ENCODE measurements at regions not wholly inside any gene's neighbourhood (a gene's known extent, or its start where the extent isn't known, plus 50 kb on each side); places are given as distances from the start of the nearest gene placed in this dataset.
"Not testable (repeated sequence)": the region's sequence is repeated elsewhere in the genome, so short reads cannot be mapped to it uniquely, and the experiment has no call there.

DNA sequence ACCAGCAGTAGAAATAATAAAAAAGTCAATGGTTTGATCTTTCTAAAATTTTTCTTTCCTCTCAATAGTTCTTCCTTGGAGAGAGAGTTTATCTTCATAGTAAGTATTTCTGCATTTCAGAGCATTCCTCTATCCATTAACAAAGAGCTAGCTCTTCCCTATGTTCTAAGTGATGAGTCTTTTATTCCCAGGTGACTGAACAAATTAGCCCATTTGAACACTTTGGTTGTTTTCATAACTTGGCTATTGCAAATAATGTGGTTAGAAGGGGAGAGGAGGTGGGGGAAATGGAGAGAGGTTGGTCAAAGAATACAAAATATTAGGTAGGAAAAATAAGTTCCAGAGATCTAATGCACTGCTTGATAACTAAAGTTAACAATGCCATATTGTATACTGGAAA, 598.9 kb downstream of the KCNT2 start:
- Histone ChIP-seq H3K9me3 (no peaks in the 10 kb centered on the region), H3K27me3 (replicated peaks; ENCODE audit: insufficient read depth) (no peaks in the 10 kb centered on the region), H3K36me3 (no peaks in the 10 kb centered on the region), H3K27ac (no peak overlapping the region), H3K4me1 (ENCODE audit: control insufficient read depth in 1 of 2, low read depth in 2 of 2) (no peaks in the 10 kb centered on the region), H3K4me3 (no peak overlapping the region)
- no peak for DNase-seq (ENCODE audit: low spot score)
- no peak for ATAC-seq (ENCODE audit: insufficient number of reproducible peaks, low FRiP score, low read depth)
- TF ChIP-seq, protein P1, sequence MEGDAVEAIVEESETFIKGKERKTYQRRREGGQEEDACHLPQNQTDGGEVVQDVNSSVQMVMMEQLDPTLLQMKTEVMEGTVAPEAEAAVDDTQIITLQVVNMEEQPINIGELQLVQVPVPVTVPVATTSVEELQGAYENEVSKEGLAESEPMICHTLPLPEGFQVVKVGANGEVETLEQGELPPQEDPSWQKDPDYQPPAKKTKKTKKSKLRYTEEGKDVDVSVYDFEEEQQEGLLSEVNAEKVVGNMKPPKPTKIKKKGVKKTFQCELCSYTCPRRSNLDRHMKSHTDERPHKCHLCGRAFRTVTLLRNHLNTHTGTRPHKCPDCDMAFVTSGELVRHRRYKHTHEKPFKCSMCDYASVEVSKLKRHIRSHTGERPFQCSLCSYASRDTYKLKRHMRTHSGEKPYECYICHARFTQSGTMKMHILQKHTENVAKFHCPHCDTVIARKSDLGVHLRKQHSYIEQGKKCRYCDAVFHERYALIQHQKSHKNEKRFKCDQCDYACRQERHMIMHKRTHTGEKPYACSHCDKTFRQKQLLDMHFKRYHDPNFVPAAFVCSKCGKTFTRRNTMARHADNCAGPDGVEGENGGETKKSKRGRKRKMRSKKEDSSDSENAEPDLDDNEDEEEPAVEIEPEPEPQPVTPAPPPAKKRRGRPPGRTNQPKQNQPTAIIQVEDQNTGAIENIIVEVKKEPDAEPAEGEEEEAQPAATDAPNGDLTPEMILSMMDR (IDR thresholded peaks at IDR 0.05): no peak

DNA sequence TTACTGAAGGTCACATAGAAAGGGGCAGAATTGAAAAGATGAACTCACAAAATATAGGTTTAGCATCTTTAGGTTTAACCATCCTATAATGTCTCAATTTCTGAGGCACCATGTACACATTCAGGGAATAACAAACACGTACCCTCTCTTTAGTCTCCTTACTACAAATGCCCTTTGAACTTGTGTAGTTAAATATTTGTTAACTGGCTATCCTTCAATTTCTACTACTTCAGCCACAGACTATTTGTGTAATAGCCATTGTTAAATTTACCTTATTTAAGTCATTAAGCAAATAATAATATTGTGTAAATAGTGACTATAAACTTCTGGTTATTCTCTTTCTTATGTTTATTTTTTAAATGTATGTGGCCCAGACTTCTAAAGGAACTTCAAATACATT, 600.5 kb downstream of the KCNT2 start:
- no peaks in the 10 kb centered on the region for H3K9me3 ChIP-seq
- H3K27ac ChIP-seq: no peak overlapping the region
- no peaks in the 10 kb centered on the region for H3K4me1 ChIP-seq (ENCODE audit: control insufficient read depth in 1 of 2, low read depth in 2 of 2)
- ATAC-seq (ENCODE audit: insufficient number of reproducible peaks, low FRiP score, low read depth): no peak
- no peak for DNase-seq (ENCODE audit: low spot score)
- H3K4me3 ChIP-seq: no peak overlapping the region
- TF ChIP-seq, protein P1 (IDR thresholded peaks at IDR 0.05): no peak
- no peaks in the 10 kb centered on the region for H3K27me3 ChIP-seq (replicated peaks; ENCODE audit: insufficient read depth)
- no peaks in the 10 kb centered on the region for H3K36me3 ChIP-seq

DNA sequence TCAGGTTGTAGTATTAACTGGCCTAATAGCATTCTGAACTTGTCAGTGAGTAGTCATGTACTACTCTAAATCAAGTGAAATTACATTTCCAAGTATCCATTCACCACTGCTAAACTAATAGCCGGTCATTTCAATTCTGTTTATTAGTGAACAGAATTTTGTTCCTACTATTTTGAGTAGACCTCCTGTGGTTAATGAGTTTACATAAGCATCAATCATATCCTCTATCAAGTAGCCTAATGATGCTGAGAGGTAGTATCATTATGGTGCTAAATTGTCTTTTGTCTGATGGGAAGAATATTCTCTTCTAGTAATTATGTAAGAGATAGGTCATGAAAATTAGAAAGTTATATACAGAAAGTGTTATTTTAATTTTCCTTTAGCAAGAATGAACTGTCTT, 602.8 kb downstream of the KCNT2 start:
- ATAC-seq (ENCODE audit: insufficient number of reproducible peaks, low FRiP score, low read depth): no peak
- H3K27ac ChIP-seq: no peak overlapping the region
- no peaks in the 10 kb centered on the region for H3K9me3 ChIP-seq
- TF ChIP-seq, protein P1 (IDR thresholded peaks at IDR 0.05): no peak
- no peaks in the 10 kb centered on the region for H3K4me1 ChIP-seq (ENCODE audit: control insufficient read depth in 1 of 2, low read depth in 2 of 2)
- DNase-seq (ENCODE audit: low spot score): no peak
- no peak overlapping the region for H3K4me3 ChIP-seq
- H3K27me3 ChIP-seq (replicated peaks; ENCODE audit: insufficient read depth): no peaks in the 10 kb centered on the region
- no peaks in the 10 kb centered on the region for H3K36me3 ChIP-seq

DNA sequence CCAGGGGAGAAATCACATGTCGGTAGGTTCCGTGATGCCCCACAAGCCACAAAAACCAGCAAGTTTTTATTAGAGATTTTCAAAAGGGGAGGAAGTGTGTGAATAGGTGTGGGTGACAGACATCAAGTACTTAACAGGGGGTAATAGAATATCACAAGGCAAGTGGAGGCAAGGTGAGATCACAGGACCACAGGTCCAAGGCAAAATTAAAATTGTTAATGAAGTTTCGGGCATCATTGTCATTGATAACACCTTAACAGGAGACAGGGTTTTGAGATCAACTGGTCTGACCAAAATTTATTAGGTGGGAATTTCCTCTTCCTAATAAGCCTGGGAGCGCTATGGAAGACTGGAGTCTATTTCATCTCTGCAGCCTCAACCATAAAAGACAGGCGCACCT, 603.9 kb downstream of the KCNT2 start:
- not testable (repeated sequence) for H3K36me3 ChIP-seq; H3K4me3 ChIP-seq; H3K4me1 ChIP-seq (ENCODE audit: control insufficient read depth in 1 of 2, low read depth in 2 of 2); ATAC-seq (ENCODE audit: insufficient number of reproducible peaks, low FRiP score, low read depth); DNase-seq (ENCODE audit: low spot score); H3K9me3 ChIP-seq; H3K27ac ChIP-seq; H3K27me3 ChIP-seq (replicated peaks; ENCODE audit: insufficient read depth)

DNA sequence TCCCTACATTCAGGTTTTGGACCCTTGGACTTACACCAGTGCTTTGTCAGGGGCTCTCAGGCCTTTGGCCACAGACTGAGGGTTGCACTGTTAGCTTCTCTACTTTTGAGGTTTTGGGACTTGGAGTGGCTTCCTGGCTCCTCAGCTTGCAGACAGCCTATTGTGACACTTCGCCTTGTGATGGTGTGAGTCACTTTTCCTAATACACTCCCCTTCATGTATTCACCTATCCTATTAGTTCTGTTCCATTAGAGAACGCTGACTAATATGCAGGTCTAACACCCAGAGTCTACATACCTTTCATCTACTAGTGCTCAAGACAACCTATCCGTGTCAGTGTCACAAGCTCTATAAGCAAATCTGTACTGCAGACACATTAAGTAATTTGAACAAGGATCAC, 605.3 kb downstream of the KCNT2 start:
- Histone ChIP-seq H3K4me1 (ENCODE audit: control insufficient read depth in 1 of 2, low read depth in 2 of 2) (no peaks in the 10 kb centered on the region), H3K36me3 (no peaks in the 10 kb centered on the region), H3K27ac (no peak overlapping the region), H3K4me3 (no peak overlapping the region), H3K27me3 (replicated peaks; ENCODE audit: insufficient read depth) (no peaks in the 10 kb centered on the region), H3K9me3 (no peaks in the 10 kb centered on the region)
- ATAC-seq (ENCODE audit: insufficient number of reproducible peaks, low FRiP score, low read depth) (no peak), DNase-seq (ENCODE audit: low spot score) (no peak)
- TF ChIP-seq, protein P1 (IDR thresholded peaks at IDR 0.05): no peak

DNA sequence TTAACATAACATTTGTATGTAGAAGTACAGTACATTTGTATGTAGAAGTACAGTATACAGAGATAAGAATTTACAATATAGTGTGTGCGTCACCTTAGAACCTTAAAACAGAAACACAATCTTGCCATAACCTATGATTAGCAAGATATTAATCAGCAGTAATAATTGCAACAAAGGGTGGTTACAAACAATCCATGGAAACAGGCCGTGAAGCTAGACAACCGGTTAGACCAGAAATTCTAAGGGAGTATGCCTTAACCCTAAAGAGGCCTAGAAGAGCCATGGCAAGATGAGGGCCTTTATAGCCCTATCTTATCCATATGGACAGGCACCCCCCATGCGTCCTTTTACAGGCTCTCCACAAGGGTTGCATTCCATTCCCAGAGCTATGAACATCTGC, 605.9 kb downstream of the KCNT2 start:
- not testable (repeated sequence) for H3K27ac ChIP-seq; H3K4me3 ChIP-seq; H3K4me1 ChIP-seq (ENCODE audit: control insufficient read depth in 1 of 2, low read depth in 2 of 2); ATAC-seq (ENCODE audit: insufficient number of reproducible peaks, low FRiP score, low read depth); H3K27me3 ChIP-seq (replicated peaks; ENCODE audit: insufficient read depth); H3K9me3 ChIP-seq; DNase-seq (ENCODE audit: low spot score); H3K36me3 ChIP-seq
